ENCODE measurements at regions not wholly inside any gene's neighbourhood (a gene's known extent, or its start where the extent isn't known, plus 50 kb on each side); places are given as distances from the start of the nearest gene placed in this dataset.

DNA sequence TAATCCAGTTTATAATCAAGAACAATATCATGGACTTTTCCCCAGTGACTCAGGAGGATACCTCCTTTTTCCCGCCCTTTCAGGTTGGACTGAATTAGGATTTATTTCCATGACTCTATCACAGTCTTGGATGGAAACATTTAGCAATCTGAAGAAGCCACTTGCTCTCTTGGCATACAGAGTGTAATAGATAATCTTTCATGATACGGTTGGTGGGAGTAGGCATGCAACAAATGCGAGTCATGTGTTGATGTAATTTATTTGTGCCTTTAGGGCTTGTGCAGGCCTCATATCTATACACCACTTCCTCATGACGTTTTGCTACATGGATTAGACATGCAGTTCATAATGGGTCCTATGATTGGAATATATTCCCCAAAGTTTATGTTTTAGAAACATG is 54.2 kb upstream of the MCTP2 start:
- no peak for DNase-seq

DNA sequence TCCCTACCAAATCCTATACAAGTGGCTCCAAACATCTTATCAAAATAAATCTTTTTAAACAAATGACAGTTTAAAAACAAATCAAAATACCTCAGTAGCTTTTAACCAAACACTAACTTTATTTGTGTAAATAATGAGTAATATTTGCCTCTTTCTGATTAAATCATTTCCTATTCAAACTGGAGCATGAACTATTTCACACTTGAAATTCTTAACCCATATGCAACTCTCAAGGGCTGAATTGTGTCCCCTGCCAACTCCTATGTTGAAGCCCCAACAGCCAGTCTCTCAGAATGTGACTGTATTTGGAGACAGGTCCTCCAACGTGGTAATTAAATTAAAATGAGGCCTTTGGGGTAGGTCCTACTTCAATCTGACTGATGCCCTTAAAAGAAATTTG is 55.9 kb upstream of the MCTP2 start:
- DNase-seq, result no peak

DNA sequence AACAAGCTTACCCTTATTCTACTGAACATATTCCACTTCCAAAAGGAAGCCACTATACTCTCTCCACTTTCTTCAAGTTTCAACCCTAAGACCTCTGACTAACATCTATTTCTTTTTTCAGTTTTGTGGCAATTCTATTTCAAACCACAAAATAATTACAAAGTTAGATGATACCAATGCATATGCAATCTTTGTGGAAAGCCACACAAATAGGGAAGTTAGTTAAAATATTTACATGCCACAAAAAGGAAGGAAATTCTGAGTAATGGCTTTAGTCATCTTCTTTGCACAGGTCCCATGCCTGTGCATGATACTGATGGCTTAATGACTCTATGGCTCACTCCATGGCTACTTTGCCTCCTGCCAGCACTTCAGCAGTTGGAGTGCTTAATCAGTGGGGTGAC is 57.0 kb upstream of the MCTP2 start:
- no peak for DNase-seq

DNA sequence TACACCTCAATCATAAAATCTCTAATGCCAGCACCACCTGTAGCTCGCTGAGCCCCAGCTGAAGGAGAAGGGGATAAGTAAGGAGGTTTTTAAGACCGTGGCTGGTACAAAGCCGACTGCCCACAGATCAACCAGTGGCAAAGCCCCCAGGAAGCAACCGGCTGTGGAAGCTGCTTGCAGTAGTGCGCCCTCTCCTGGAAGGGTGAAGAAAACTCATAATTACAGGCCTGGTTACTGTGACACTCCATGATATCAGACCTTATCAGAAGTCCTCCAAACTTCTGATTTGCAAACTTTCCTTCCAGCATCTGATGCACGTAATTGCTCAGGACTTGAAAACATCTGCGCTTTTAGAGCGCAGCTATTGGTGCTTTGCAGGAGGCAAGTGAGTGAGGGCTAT is 63.1 kb upstream of the MCTP2 start:
- no peak for DNase-seq

- no peak for DNase-seq
These were observed 66.4 kb upstream of the MCTP2 start for GRCh38 chr15:94164971-94165370.

GRCh38 chr15:94164202-94164807 is 67.1 kb upstream of the MCTP2 start:
- peak; percentile 74 for DNase-seq

- DNase-seq, result no peak
These were observed 68.4 kb upstream of the MCTP2 start for GRCh38 chr15:94162939-94163338.

DNA sequence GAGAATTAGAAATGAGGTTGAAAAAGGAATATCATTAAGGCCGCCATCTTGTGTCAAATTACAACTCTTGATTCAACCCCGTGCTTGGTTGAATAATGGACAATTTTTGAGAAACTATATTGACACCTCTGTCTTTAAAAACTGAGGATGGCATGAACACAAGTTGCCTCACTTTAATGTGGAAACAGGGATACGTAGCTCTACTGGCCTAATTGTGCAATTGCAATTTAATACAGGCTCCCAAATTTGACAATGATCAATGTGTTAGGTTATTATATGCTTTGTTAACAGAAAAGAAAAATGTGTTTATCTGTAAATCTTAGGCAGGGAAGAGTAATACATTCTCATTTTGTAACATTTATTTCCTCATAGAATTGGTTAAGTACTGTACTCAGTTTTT is 77.1 kb upstream of the MCTP2 start:
- DNase-seq, result no peak

- DNase-seq, result no peak
These were observed 86.3 kb upstream of the MCTP2 start for GRCh38 chr15:94145046-94145445.

DNA sequence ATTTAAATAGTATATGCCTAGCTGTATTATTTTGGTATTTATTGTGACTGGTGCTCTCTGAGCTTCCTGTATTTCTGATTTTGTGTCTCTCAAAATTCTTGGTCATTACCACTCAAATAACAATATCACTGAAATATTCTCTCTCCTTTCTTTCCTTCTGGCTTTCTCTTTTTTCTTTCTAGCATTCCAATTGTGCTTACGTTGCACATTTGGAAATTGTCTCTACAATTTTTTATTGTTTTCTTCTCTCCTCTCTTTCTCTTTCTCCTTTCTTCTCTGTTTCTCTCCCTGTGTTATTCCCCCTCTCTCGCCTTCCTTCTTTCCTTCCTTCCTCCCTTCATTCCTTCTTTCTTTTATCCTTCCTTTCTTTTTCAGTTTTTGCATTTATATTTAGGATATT is 89.6 kb upstream of the MCTP2 start:
- no peak for DNase-seq

DNA sequence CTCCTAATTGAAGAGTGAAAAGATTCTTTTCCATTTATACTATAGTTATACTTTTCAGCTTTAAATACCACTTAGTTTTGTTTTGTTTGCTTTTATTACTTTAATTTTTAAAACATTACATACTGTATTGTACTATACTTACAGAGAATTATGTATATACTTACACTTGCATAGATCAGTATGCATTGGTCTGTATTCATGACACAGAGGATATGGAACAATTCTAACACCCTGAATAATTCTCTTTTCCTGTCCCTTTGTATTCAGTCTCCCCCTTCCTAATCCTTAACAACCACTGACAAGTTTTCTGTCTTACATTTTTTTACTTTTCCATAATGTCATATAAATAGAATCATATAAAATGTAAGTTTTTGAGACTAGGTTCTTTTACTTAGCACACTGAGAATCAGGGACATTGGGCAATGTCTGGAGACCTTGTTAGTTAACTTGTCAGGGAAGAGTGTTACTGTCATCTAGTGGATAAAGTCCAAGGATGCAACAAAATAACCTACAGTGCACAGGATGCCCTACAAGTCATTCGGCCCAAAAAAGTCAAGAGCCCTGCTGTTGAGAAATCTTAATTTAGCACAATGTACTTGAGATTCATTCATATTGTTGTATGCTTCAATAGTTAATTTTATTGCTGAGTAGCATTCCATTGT is 95.7 kb upstream of the MCTP2 start:
- no peak for DNase-seq

DNA sequence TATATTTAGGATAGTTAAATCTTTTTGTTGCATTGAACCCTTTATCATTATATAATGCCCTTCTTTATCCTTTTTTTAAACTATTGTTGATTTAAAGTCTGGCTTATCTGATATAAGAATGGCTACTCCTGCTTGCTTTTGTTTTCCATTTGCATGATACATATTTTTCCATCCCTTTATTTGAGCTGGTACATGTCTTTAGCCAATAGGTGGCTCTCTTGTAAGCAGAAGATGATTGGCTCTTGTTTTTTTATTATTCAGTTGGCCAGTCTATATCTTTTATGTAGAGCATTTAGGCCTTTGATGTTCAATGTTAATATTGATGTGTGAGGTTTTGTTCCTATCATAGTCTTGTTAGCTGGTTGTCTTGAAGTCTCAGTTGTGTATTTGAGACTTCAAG is 99.5 kb upstream of the MCTP2 start:
- DNase-seq, result no peak

DNA sequence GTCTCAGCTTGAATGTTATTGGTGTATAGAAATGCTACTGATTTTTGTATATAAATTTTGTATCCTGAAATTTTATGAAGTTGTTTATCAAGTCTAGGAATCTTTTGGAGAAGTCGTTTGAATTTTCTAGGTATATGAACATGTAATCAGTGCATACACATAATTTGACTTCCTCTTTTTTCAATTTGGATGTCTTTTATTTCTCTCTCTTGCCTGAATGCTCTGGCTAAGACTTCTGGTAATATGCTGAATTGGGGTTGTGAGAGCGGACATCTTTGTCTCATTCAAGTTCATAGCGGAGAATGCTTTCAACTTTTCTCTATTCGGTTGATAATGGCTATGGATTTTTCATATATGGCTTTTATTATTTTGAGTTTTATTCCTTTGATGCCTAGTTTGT is 100.9 kb upstream of the MCTP2 start:
- DNase-seq, result no peak

DNA sequence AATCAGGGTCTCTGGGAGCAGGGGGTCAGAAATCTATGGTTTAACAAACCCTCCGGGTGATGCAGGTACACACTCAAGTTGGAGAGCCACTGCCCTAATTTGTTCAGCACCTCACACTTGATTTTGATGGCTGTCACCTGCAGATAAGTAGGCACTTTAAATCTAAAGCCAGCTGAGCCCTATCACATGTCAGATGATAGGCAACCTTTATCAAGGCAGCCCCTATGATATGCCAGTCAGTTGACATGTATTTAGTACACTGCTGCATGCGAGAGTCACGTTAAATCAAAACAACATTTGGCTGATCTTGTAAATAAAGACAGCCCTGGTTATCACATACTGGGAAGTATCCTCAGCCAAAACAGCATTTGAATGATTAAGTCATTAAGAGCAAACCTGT is 104.4 kb upstream of the MCTP2 start:
- DNase-seq, result no peak

GRCh38 chr15:94125698-94126097 is 105.7 kb upstream of the MCTP2 start:
- DNase-seq, result no peak

DNA sequence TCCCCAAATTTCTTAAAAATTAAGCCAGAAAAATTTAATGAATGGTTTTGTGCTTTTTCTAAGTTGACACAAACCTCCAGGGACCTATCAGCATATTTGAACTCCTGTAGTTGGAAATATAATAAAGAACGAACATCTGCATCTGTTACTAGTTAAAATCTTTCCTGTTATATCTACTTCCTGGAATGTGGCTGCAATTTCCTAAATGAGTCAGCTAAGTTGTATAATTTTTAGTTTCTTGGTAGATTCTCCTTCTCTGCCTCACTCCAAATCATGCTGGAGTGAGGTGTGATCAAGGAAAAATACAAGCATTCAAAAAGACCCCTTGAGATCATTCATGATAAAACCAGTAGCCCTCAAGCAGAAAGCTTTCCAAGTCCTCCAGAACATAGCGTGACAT is 106.2 kb upstream of the MCTP2 start:
- DNase-seq, result no peak

DNA sequence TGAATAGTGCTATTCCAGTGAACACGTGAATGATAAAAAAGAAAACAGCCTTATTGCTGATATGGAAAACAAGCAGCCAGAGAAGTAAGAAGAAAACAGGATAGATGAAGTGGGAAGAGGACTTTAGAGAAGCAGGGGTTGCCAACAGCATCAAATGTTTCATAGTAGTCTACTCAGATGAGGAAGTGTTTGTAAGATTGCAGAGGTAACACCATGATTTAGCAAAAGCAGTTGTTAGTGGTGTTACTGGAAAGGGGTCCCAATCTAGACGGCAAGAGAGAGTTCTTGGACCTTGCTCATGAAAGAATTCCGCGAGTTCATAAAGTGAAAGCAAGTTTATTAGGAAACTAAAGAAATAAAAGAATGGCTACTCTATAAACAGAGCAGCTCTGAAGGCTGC is 108.8 kb upstream of the MCTP2 start:
- DNase-seq, result no peak

DNA sequence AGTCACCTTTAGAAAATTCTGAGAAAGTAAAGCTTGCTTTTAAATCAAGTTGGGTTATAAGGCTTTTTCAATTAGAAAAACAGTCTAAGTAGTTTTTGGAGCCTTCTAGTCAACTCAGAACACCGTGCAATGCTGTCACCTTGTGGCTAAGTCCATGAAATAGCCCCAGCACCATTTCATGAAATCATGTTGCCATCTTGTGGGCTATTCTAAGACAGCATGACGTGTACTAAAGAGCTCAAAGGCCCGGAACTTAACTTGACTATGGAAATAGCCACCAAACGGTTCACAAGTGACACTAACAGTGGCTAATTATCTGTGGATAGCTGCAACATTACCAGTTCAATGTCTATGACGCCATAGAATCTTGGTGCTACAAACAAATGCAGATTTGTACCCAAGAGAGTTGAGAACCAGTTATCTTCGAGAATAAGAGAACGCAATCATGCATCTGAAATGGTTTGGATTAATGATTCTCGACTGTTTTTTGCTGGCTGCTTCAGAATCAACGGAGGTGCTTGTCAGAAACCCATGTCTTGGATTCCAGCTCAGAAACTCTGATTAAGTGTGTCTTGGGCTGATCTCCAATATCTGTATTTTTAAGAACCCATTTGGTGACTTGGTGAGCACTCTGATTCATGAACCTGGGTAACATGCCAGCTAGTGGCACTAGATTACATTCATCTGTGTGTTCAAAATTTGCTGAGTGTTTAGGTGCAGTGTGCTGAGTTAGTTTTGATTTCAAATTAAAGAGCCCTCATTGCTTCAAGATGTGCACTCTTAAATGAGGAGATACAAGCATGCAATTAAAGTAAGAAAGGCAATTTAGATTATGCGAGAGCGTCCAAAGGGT is 111.2 kb upstream of the MCTP2 start:
- DNase-seq, result no peak

GRCh38 chr15:94119298-94119811 is 112.0 kb upstream of the MCTP2 start:
- no peak for DNase-seq

DNA sequence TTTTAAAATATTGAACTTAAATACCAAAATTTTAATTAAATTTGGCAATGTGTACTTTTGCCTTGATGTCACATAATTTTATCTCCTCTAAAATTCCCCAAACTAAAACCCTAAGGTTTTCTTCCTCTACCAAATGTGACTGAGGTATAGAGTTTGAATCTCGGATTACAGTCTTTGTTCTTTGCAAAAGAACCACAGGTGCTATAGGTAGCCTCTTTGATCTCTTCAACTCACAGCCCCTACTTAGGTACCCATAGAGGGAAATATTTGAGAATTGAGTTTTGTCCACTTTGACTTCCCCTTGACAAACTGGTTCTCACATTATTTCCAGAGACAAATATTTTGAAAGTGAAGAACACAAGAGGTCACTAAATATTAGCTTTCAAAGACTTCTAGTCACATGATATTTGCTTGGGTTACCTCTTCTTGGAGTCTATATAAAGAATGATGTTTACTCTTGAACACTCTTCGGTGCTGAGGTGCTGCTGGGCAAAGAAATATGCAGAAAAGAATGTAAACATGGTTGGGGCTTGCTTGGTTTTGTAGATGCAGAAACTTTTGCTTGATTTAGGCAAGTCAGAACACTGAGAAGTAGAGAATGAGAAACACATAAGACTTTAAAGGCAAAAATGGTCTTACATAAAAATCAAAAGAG is 120.8 kb upstream of the MCTP2 start:
- DNase-seq, result no peak

DNA sequence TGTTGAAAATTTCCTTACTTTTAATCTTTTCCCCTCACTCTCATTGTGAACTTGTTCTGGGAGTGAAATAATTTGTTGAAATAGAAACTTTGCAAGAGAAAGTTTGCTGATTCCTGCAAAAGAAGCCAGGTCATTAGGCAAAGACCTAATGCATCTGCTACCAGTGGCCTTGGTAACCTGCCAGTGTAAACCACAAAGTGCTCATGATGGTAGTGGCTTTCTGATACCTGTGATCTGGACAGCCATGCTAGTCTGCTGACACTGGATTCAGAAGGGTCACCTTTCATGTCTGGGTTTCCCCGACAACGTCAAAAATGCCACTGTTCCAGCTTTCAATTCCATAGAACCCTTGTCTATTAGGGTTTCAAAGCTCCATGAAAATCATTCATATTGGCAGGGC is 123.7 kb upstream of the MCTP2 start:
- no peak for DNase-seq

DNA sequence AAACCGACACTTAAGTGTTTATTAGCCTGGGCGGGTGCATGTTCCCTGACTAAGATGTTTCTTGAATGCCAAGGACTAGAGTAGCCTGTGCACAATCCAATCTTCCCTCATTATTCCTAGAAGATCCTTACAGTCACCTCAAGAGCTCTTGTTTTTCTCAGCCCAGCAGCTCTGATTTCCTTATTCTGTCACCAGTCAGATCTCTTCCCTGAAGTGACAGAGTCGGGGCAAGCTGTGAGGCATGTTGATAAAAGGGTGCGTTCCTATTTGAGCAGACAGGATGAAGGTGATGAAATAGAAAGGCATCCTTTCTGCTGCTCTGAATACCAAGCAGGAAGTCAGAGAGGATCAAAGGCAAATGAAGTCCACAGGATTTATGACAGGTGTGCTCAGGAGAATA is 125.6 kb upstream of the MCTP2 start:
- DNase-seq, result no peak

DNA sequence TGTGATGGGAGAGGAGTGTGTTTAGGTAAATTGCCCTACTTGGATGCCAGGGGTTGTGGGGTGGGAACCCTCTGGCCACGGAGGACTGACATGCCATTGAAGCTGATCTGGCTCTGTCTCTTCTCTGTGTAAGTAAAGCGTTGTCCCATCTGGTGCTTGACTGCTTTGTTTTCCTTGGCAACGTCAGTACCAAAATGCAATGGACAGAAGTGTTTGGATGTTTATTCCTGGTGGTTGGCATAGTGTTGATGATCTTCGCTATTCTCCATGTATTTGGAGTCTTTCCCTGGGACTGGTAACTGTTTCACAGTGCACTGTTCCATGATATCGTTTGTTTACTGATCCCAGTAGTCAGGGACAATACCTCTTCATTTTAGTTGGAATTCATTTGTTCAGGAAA is 130.5 kb upstream of the MCTP2 start:
- DNase-seq, result no peak

GRCh38 chr15:94099574-94099960 is 131.8 kb upstream of the MCTP2 start:
- no peak for DNase-seq
